ENCODE measurements at regions not wholly inside any gene's neighbourhood (a gene's known extent, or its start where the extent isn't known, plus 50 kb on each side); places are given as distances from the start of the nearest gene placed in this dataset.

DNA sequence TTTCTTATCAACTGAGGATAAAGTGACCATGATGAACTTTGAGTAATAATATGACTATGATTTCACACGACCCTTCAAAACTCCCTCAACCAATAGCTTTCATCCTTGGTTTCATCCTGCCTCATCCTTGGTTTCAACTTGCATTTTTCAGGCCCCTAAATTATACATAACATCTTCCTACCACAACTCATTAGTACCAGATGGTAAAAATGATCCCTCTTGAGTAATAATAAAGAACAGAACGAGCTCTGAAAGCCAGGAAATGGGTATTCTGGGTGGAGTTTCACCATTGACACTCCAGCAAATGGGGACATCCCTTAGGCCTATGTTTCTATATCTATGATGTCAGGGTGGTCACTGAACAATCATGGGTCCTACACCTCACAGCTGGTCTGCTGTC lies 72.1 kb upstream of the LMNTD1 start:
- TF ChIP-seq TAF1 (IDR thresholded peaks at IDR 0.05; ENCODE audit: low read depth) (no peak), EP300 (IDR thresholded peaks at IDR 0.05; ENCODE audit: borderline replicate concordance) (no peak), YY1 (IDR thresholded peaks at IDR 0.05; ENCODE audit: low read depth) (no peak), NFIC (IDR thresholded peaks at IDR 0.05) (no peak), TCF12 (IDR thresholded peaks at IDR 0.05; ENCODE audit: low read depth) (no peak), EGR1 (IDR thresholded peaks at IDR 0.05) (no peak), FOXM1 (IDR thresholded peaks at IDR 0.05; ENCODE audit: borderline replicate concordance, low read depth) (no peak), CREB1 (IDR thresholded peaks at IDR 0.05; ENCODE audit: low read depth) (no peak), TEAD4 (IDR thresholded peaks at IDR 0.05) (no peak), CEBPB (IDR thresholded peaks at IDR 0.05) (no peak)
- TF ChIP-seq, protein P1, sequence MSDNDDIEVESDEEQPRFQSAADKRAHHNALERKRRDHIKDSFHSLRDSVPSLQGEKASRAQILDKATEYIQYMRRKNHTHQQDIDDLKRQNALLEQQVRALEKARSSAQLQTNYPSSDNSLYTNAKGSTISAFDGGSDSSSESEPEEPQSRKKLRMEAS (IDR thresholded peaks at IDR 0.05) = no peak
- TF ChIP-seq, protein P2, sequence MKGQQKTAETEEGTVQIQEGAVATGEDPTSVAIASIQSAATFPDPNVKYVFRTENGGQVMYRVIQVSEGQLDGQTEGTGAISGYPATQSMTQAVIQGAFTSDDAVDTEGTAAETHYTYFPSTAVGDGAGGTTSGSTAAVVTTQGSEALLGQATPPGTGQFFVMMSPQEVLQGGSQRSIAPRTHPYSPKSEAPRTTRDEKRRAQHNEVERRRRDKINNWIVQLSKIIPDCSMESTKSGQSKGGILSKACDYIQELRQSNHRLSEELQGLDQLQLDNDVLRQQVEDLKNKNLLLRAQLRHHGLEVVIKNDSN (IDR thresholded peaks at IDR 0.05) = no peak
- TF ChIP-seq, protein P3, sequence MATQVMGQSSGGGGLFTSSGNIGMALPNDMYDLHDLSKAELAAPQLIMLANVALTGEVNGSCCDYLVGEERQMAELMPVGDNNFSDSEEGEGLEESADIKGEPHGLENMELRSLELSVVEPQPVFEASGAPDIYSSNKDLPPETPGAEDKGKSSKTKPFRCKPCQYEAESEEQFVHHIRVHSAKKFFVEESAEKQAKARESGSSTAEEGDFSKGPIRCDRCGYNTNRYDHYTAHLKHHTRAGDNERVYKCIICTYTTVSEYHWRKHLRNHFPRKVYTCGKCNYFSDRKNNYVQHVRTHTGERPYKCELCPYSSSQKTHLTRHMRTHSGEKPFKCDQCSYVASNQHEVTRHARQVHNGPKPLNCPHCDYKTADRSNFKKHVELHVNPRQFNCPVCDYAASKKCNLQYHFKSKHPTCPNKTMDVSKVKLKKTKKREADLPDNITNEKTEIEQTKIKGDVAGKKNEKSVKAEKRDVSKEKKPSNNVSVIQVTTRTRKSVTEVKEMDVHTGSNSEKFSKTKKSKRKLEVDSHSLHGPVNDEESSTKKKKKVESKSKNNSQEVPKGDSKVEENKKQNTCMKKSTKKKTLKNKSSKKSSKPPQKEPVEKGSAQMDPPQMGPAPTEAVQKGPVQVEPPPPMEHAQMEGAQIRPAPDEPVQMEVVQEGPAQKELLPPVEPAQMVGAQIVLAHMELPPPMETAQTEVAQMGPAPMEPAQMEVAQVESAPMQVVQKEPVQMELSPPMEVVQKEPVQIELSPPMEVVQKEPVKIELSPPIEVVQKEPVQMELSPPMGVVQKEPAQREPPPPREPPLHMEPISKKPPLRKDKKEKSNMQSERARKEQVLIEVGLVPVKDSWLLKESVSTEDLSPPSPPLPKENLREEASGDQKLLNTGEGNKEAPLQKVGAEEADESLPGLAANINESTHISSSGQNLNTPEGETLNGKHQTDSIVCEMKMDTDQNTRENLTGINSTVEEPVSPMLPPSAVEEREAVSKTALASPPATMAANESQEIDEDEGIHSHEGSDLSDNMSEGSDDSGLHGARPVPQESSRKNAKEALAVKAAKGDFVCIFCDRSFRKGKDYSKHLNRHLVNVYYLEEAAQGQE (IDR thresholded peaks at IDR 0.05; ENCODE audit: low read depth) = no peak

DNA sequence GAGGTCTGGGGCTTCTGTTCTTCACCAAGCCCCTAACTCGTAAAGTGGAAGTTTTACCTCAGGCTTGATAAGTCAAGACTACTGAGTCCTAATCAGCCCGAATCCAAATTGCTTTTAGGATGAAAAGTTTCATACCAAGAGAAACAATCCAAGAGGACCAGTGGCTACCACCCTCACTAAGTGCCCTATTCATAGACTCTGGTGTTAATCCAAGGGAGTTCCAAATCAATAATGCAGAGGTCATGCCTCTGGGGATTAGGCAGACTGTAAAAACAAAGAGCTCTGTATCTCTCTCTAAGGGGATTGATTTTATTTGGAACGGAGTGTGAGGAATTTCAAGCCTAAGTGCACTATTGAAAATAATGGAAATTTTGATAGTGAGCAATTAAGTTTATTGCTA lies 76.3 kb upstream of the LMNTD1 start:
- TF ChIP-seq YY1 (IDR thresholded peaks at IDR 0.05; ENCODE audit: low read depth) (no peak), TAF1 (IDR thresholded peaks at IDR 0.05; ENCODE audit: low read depth) (no peak), ZBTB7A (IDR thresholded peaks at IDR 0.05; ENCODE audit: low read depth) (no peak), FOXM1 (IDR thresholded peaks at IDR 0.05; ENCODE audit: borderline replicate concordance, low read depth) (no peak), CREB1 (IDR thresholded peaks at IDR 0.05; ENCODE audit: low read depth) (no peak), EGR1 (IDR thresholded peaks at IDR 0.05) (no peak)
- TF ChIP-seq, protein P1 (IDR thresholded peaks at IDR 0.05) = no peak

DNA sequence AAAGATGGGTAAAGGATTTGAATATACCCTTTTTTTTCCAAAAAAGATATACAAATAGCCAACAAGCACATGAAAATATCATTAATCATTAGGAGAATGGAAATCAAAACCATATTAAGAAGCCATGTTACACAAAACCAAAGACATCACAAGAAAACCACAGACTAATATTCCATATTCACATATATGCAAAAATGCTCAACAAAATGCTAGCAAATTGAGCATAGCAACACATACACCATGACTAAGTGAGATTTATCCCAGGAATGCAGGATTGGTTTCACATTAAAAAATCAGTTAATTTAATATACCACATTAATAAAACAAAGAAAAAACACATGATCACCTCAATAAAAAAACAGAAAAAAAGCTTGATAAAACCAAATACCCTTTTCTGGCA lies 84.7 kb upstream of the LMNTD1 start:
- TF ChIP-seq FOXM1 (IDR thresholded peaks at IDR 0.05; ENCODE audit: borderline replicate concordance, low read depth) (no peak), EP300 (IDR thresholded peaks at IDR 0.05; ENCODE audit: borderline replicate concordance) (no peak), RAD21 (IDR thresholded peaks at IDR 0.05; ENCODE audit: low read depth) (no peak)

DNA sequence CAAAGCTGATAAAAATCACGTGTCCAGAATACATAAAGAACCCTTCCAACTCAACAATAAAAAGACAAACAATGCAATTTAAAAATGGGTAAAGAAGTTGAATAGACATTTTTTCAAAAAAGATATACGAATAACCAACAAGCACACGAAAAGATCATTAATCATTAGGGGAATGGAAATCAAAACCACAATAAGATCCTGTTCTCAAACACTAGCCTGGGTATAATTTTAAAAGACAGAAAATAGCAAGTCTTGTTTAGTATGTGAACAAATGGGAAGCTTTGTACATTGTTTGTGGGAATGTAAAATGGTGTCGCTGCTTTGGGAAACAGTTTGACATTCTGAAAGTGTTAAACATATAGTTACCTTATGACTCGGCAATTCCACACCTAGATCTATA lies 86.3 kb upstream of the LMNTD1 start:
- no peak for TF ChIP-seq TCF12 (IDR thresholded peaks at IDR 0.05; ENCODE audit: low read depth)

DNA sequence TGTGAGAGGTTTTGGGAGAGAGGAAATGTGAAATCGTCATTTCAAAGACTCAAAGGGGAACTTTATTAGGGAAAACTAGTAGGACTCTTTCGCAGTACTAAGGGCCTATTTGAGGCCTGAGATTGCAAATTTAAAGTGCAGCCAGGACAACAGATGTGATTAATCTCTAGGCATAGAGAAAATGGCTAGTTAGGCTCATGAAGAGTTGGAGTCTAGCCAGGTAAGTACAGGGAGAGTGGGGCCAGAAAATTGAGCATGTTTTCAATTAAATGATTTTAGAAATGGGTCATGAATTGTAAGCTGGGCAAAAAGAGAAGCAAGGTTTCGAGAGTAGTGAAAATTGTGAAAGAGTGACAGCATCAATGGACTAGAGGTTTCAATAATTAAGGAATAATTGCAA lies 91.9 kb upstream of the LMNTD1 start:
- TF ChIP-seq FOXM1 (IDR thresholded peaks at IDR 0.05; ENCODE audit: borderline replicate concordance, low read depth) (no peak), ZBTB7A (IDR thresholded peaks at IDR 0.05; ENCODE audit: low read depth) (no peak), EP300 (IDR thresholded peaks at IDR 0.05; ENCODE audit: borderline replicate concordance) (no peak), TAF1 (IDR thresholded peaks at IDR 0.05; ENCODE audit: low read depth) (no peak)

DNA sequence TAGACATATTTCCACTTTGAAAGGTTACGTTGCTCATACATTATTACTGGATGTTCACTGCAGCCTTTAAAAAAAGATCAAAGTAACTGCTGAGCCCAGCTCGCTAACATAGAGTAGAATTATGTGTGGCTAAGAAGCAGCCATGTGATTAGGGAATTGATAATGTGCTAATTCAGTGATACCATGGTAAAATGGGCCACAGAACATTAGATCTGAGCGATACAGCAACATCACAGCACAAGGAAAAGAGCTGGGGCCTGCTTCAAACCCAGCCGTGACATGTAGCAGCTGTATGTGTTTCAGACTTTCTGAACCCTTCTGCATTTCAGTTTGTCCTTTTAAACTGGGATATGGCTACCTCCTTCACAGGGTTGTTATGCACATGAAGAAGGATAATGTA lies 92.3 kb upstream of the LMNTD1 start:
- no peak for TF ChIP-seq CEBPB (IDR thresholded peaks at IDR 0.05)
- no peak for TF ChIP-seq ZBTB7A (IDR thresholded peaks at IDR 0.05; ENCODE audit: low read depth)
- no peak for TF ChIP-seq EP300 (IDR thresholded peaks at IDR 0.05; ENCODE audit: borderline replicate concordance)
- no peak for TF ChIP-seq FOXM1 (IDR thresholded peaks at IDR 0.05; ENCODE audit: borderline replicate concordance, low read depth)
- TF ChIP-seq TEAD4 (IDR thresholded peaks at IDR 0.05) = no peak
- TF ChIP-seq, protein P3 (IDR thresholded peaks at IDR 0.05; ENCODE audit: low read depth) = no peak
- TF ChIP-seq, protein P1 (IDR thresholded peaks at IDR 0.05) = no peak
- TF ChIP-seq CREB1 (IDR thresholded peaks at IDR 0.05; ENCODE audit: low read depth) = no peak
- TF ChIP-seq NFIC (IDR thresholded peaks at IDR 0.05) = no peak

DNA sequence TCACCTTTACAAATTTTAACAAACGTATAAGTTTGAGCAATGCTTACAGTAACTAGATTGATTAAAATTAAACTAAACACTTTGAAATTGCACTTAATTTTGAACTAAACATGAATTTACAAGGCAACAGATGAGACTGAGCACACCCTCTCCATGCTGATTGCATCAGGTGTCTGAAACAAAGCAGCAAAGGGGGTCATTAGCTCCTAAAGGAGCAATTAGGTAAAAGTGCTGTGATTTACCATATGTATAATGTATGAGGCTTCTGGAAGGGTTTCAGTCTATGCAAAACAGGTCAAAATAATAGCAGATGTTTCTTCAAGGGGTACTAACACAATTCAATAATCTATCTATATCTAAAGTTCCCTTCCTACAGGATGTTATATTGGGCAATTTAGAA lies 98.8 kb upstream of the LMNTD1 start:
- TF ChIP-seq, protein P3 (IDR thresholded peaks at IDR 0.05; ENCODE audit: low read depth) = no peak
- TF ChIP-seq TEAD4 (IDR thresholded peaks at IDR 0.05) (no peak), YY1 (IDR thresholded peaks at IDR 0.05; ENCODE audit: low read depth) (no peak), TCF12 (IDR thresholded peaks at IDR 0.05; ENCODE audit: low read depth) (no peak)
